Ishikawa (cell line): ENCODE measurements at regions not wholly inside any gene's neighbourhood (a gene's known extent, or its start where the extent isn't known, plus 50 kb on each side); places are given as distances from the start of the nearest gene placed in this dataset.

Experiments used
- CEBPB ChIP-seq: IDR thresholded peaks from 2 replicates; pipeline ENCODE4 v1.6.1; 2012
- CREB1 ChIP-seq: IDR thresholded peaks from 2 replicates; pipeline ENCODE4 v1.6.1; 2012; ENCODE audit warnings: low read depth
- EGR1 ChIP-seq: IDR thresholded peaks from 2 replicates; pipeline ENCODE4 v1.6.1; 2012
- EP300 ChIP-seq: IDR thresholded peaks from 2 replicates; pipeline ENCODE4 v1.6.1; 2012; ENCODE audit warnings: borderline replicate concordance
- FOXM1 ChIP-seq: IDR thresholded peaks from 2 replicates; pipeline ENCODE4 v1.6.1; 2012; ENCODE audit warnings: low read depth, borderline replicate concordance
- MAX ChIP-seq: IDR thresholded peaks from 2 replicates; pipeline ENCODE4 v1.6.1; 2012
- NFIC ChIP-seq: IDR thresholded peaks from 2 replicates; pipeline ENCODE4 v1.6.1; 2012
- RAD21 ChIP-seq: IDR thresholded peaks from 2 replicates; pipeline ENCODE4 v1.6.1; 2012; ENCODE audit warnings: low read depth
- REST ChIP-seq: IDR thresholded peaks from 2 replicates; pipeline ENCODE4 v1.6.1; 2012; ENCODE audit warnings: low read depth, mild to moderate bottlenecking
- TAF1 ChIP-seq: IDR thresholded peaks from 2 replicates; pipeline ENCODE4 v1.6.1; 2012; ENCODE audit warnings: low read depth, mild to moderate bottlenecking
- TCF12 ChIP-seq: IDR thresholded peaks from 2 replicates; pipeline ENCODE4 v1.6.1; 2012; ENCODE audit warnings: low read depth
- TEAD4 ChIP-seq: IDR thresholded peaks from 2 replicates; pipeline ENCODE4 v1.6.1; 2012
- USF1 ChIP-seq: IDR thresholded peaks from 2 replicates; pipeline ENCODE4 v1.6.1; 2012
- YY1 ChIP-seq: IDR thresholded peaks from 2 replicates; pipeline ENCODE4 v1.6.1; 2012; ENCODE audit warnings: low read depth
- ZBTB7A ChIP-seq: IDR thresholded peaks from 2 replicates; pipeline ENCODE4 v1.6.1; 2012; ENCODE audit warnings: low read depth

- TF ChIP-seq USF1 (no peak), NFIC (no peak), TAF1 (no peak), CREB1 (no peak), FOXM1 (no peak), CEBPB (no peak), MAX (no peak), RAD21 (no peak), YY1 (no peak), EP300 (no peak), TCF12 (no peak), TEAD4 (no peak), ZBTB7A (no peak)
These were observed 1458.3 kb upstream of the TENM3 start for GRCh38 chr4:180784940-180785339.

- TF ChIP-seq CEBPB: no peak
- TF ChIP-seq YY1: no peak
- no peak for TF ChIP-seq TAF1
- TF ChIP-seq RAD21: no peak
- TF ChIP-seq MAX: no peak
- TF ChIP-seq NFIC: no peak
- TF ChIP-seq TCF12: no peak
- TF ChIP-seq CREB1: no peak
- TF ChIP-seq FOXM1: no peak
- TF ChIP-seq USF1: no peak
- no peak for TF ChIP-seq ZBTB7A
These were observed 1454.5 kb upstream of the TENM3 start for GRCh38 chr4:180788729-180789128.

GRCh38 chr4:180789929-180790328 lies 1453.3 kb upstream of the TENM3 start:
- TF ChIP-seq TCF12 (no peak), RAD21 (no peak), MAX (no peak), FOXM1 (no peak), TAF1 (no peak), CREB1 (no peak), TEAD4 (no peak), EGR1 (no peak), EP300 (no peak)

- TF ChIP-seq CREB1 (no peak), TCF12 (no peak), EP300 (no peak), RAD21 (no peak), TEAD4 (no peak), ZBTB7A (no peak), EGR1 (no peak), TAF1 (no peak), MAX (no peak), NFIC (no peak), CEBPB (no peak), YY1 (no peak), USF1 (no peak), FOXM1 (no peak), REST (no peak)
These were observed 1452.7 kb upstream of the TENM3 start for GRCh38 chr4:180790471-180790870.

- TF ChIP-seq TCF12 (no peak), TAF1 (no peak), EGR1 (no peak), FOXM1 (no peak), NFIC (no peak), ZBTB7A (no peak), CREB1 (no peak), RAD21 (no peak), TEAD4 (no peak), MAX (no peak), CEBPB (no peak), USF1 (no peak), REST (no peak), YY1 (no peak), EP300 (no peak)
These were observed 1450.7 kb upstream of the TENM3 start for GRCh38 chr4:180792541-180792940.
